ENCODE measurements at regions not wholly inside any gene's neighbourhood (a gene's known extent, or its start where the extent isn't known, plus 50 kb on each side); places are given as distances from the start of the nearest gene placed in this dataset.
"Not testable (repeated sequence)": the region's sequence is repeated elsewhere in the genome, so short reads cannot be mapped to it uniquely, and the experiment has no call there.

DNA sequence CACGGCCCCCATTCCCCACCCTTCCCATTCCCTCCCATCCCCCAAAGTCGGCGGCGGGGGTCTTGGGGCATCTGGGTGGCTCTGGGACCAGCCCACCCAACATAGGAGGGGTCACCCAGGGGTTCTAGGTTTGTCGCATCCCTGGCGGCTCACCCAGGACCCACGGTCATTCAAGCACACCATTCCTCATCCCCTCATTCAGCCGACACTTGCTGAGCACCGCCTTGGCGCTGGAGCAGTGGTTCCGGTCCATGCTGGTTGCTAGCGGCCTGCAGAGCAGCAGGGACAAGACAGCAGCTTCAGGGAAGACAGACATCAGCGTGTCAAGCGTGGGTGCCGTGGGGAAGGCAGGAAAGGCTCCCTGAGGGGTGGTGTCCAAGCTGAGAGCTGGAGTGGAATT, 50.5 kb upstream of the OTOS start:
- ATAC-seq (peak in 1 of 2 donors; percentile 42), DNase-seq (no peak)
- Histone ChIP-seq H3K4me3 (ENCODE audit: low read length) (no peak overlapping the region), H3K27ac (ENCODE audit: low read length) (no peak overlapping the region), H3K4me1 (ENCODE audit: control insufficient read depth, insufficient read depth, low read length) (no peaks in the 10 kb centered on the region), H3K27me3 (ENCODE audit: control insufficient read depth, insufficient read depth) (no peaks in the 10 kb centered on the region), H3K9me3 (ENCODE audit: control insufficient read depth, low read length) (no peaks in the 10 kb centered on the region)
- WGBS: 87% methylated on average over 15 of the region's 15 CpGs
- intact Hi-C loops (cut with DNase I): no loop called here

DNA sequence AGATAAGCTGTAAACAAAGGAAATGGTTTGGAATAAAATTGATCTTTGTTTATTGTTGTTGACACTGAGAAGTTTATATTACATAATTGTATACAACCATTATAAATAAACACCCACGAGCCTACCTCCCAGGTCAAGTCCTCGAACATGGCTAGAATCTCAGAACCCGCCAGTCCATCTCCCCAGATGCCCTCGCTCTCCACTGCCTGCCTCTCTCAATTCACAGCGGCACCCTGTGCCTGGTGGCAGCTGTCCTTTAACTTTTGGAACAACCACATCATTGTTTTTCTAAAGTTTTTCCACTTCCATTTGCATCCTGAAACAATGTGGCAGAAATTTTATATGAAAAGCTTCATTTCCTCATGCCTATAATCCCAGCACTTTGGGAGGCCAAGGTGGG, 52.2 kb upstream of the OTOS start:
- H3K27me3 ChIP-seq (ENCODE audit: control insufficient read depth, insufficient read depth): no peaks in the 10 kb centered on the region
- intact Hi-C loops (cut with DNase I): no loop called here
- no peaks in the 10 kb centered on the region for H3K9me3 ChIP-seq (ENCODE audit: control insufficient read depth, low read length)
- 77% methylated on average over 5 of the region's 5 CpGs for WGBS
- ATAC-seq (no peak), DNase-seq (no peak)
- no peak overlapping the region for H3K27ac ChIP-seq (ENCODE audit: low read length)
- H3K4me1 ChIP-seq (ENCODE audit: control insufficient read depth, insufficient read depth, low read length): no peaks in the 10 kb centered on the region
- no peak overlapping the region for H3K4me3 ChIP-seq (ENCODE audit: low read length)

DNA sequence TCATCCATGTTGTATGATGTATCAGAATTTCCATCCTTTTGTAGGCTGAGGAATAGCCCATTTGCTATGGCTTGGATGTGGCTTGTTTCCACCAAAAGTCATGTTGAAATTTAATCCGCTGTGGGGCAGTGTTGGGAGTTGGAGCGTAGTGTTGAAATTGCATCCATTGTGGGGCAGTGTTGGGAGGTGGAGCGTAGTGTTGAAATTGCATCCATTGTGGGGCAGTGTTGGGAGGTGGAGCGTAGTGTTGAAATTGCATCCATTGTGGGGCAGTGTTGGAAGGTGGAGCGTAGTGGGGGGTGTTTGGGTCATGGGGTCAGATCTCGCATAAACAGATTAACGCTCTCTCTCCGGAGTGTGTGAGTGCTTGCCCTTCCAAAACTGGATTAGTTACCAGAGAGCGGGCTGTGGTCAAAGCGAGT, 53.9 kb upstream of the OTOS start:
- 31% methylated on average over 10 of the region's 10 CpGs for WGBS
- not testable (repeated sequence) for ATAC-seq

DNA sequence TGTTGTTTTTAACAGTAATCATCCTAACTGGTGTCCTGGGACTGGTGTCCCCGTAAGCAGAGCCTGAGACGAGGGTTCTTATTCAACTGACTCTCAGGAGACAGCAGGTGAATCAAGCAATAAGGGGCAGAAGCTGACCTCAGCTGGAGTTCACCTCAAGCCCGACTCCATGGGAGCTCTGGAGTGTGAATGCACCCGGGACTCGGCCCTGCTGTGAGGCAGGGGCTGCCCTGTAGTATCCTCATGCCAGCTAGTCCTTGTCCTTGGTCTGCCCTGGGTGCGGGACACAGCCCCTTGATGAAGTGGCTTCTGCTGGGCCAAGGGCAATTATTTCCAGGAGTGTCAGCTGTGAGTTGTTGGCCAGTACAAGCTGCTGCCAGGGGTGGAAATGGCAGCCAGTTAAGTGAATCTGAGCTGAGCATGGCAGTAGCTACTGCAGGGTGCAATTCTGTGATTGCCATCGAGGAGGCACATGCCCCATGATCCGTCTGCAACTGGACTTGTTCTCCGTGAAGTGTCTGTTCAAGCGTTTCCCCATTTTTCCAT, 54.9 kb upstream of the OTOS start:
- intact Hi-C loops (cut with DNase I): no loop called here
- Histone ChIP-seq H3K4me1 (ENCODE audit: control insufficient read depth, insufficient read depth, low read length) (no peaks in the 10 kb centered on the region), H3K9me3 (ENCODE audit: control insufficient read depth, low read length) (no peaks in the 10 kb centered on the region), H3K4me3 (ENCODE audit: low read length) (no peak overlapping the region), H3K27me3 (ENCODE audit: control insufficient read depth, insufficient read depth) (no peaks in the 10 kb centered on the region), H3K27ac (ENCODE audit: low read length) (no peak overlapping the region)
- no peak for DNase-seq
- no peak for ATAC-seq
- 88% methylated on average over 10 of the region's 10 CpGs for WGBS

More for the DNA sequence above, 53.9 kb upstream of the OTOS start:
- H3K27ac ChIP-seq (ENCODE audit: low read length); intact Hi-C loops (cut with DNase I); H3K4me3 ChIP-seq (ENCODE audit: low read length); DNase-seq; H3K27me3 ChIP-seq (ENCODE audit: control insufficient read depth, insufficient read depth); H3K9me3 ChIP-seq (ENCODE audit: control insufficient read depth, low read length); H3K4me1 ChIP-seq (ENCODE audit: control insufficient read depth, insufficient read depth, low read length): not testable (repeated sequence)

DNA sequence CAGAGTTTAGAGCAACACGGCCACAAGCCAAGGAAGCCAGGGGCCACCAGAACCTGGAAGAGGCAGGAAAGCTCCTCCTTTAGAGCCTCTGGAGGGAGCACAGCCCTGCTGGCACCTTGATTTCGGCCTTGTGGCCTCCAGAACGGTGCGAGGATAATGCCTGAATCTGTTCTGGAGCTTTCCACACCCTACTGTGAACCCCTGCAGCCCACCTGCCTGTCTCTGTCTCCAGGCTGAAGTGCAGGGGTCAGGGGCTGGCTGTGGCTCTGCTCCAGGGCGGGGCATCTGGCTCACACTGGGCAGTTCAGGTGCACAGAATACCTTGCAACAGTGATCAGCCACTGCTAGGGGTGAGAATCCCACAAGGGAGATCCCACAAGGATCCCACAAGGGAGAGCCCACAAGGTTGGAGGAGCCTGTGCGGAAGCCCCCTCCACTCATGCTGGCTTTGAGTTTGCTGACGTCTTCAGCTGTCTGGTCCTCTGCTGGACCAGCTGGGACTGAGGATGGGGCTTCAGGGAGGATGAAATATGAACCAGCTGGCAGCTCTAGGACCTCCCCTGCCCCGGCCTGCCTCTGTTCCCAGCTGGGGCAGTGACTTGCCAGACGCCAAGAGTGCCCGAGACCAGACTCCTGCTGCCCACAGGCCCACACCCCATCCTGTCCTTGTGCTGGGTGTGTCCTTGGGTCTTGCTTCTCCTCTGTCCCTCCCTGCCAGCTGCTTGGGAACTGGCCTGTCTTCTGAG, 56.4 kb upstream of the OTOS start:
- no peak for ATAC-seq
- Histone ChIP-seq H3K27ac (ENCODE audit: low read length) (no peak overlapping the region), H3K4me1 (ENCODE audit: control insufficient read depth, insufficient read depth, low read length) (no peaks in the 10 kb centered on the region), H3K9me3 (ENCODE audit: control insufficient read depth, low read length) (no peaks in the 10 kb centered on the region), H3K4me3 (ENCODE audit: low read length) (no peak overlapping the region), H3K27me3 (ENCODE audit: control insufficient read depth, insufficient read depth) (no peaks in the 10 kb centered on the region)
- DNase-seq: no peak
- 91% methylated on average over 10 of the region's 10 CpGs for WGBS
- intact Hi-C loops (cut with DNase I): no loop called here

DNA sequence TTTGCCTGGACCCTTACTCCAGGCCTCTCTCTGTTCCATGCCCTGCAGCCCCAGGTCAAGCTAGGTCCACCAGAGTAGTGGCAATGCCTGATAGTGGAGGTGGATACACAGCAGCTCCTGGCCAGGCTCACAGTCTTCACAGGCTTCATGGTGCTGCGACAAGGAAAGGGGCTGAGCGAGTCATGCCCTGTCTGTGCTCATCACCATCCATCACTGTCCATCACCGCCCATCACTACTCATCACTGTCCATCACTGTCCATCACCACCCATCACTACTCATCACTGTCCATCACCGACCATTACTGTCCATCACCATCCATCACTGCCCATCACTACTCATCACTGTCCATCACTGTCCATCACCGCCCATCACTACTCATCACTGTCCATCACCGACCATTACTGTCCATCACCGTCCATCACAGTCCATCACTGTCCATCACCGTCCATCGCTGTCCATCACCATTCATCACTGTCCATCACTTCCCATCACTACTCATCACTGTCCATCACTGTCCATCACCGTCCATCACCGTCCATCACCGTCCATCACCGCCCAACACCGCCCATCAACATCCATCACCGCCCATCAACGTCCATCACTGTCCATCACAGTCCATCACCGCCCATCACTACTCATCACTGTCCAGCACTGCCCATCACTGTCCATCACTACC, 57.1 kb upstream of the OTOS start:
- 95% methylated on average over 17 of the region's 17 CpGs for WGBS
- no peak for DNase-seq
- H3K4me3 ChIP-seq (ENCODE audit: low read length): no peak overlapping the region
- no peak overlapping the region for H3K27ac ChIP-seq (ENCODE audit: low read length)
- ATAC-seq: no peak
- H3K4me1 ChIP-seq (ENCODE audit: control insufficient read depth, insufficient read depth, low read length): no peaks in the 10 kb centered on the region
- no peaks in the 10 kb centered on the region for H3K9me3 ChIP-seq (ENCODE audit: control insufficient read depth, low read length)
- no peaks in the 10 kb centered on the region for H3K27me3 ChIP-seq (ENCODE audit: control insufficient read depth, insufficient read depth)
- intact Hi-C loops (cut with DNase I): no loop called here

DNA sequence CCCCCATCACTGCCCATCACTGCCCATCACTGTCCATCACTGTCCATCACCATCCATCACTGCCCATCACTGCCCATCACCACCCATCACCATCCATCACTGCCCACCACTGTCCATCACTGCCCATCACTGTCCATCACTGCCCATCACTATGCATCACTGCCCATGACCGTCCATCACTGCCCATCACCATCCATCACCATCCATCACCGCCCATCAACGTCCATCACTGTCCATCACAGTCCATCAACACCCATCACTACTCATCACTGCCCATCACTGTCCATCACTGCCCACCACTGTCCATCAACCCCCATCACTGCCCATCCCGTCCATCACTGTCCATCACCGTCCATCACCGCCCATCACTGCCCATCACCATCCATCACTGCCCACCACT, 57.8 kb upstream of the OTOS start:
- Histone ChIP-seq H3K9me3 (ENCODE audit: control insufficient read depth, low read length) (no peaks in the 10 kb centered on the region), H3K4me1 (ENCODE audit: control insufficient read depth, insufficient read depth, low read length) (no peaks in the 10 kb centered on the region), H3K4me3 (ENCODE audit: low read length) (no peak overlapping the region), H3K27ac (ENCODE audit: low read length) (no peak overlapping the region), H3K27me3 (ENCODE audit: control insufficient read depth, insufficient read depth) (no peaks in the 10 kb centered on the region)
- DNase-seq (no peak), ATAC-seq (no peak)
- intact Hi-C loops (cut with DNase I): no loop called here
- 98% methylated on average over 6 of the region's 6 CpGs for WGBS

DNA sequence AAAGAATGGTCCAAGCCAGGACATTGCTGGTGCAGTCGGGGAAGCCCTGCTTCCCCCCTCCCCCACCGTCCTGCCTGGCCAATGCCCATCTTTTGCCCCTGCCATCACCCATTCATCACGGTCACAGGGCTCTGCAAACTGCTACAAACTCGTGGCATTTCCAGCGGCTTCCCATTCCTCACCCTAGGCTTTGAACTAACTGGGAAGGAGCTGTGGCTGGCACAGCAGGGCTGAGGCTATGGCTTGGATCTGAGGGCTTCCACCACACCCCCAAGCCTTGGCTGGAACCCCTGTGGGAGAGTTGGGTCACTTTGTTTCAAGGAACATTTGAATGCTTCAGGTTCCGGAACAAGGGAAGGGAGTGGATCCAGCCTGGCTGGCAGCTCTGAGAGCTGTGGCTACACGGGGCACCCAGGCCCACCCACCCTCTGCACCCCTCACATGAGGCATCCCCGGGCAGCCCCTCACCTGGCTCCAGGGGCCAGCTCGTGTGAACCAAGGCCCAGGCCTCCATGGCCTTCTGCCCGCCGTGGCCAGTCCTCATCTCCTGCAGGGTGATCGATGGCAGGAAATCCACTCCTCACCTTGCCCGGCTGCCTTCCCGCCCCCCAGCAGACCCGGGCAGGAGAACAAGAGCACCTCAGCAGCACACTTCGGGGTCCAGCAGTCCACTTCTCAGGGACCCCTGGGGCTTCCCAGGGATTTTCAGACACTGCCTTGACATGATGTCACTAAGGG, 58.8 kb upstream of the OTOS start:
- no peak for ATAC-seq
- WGBS: 84% methylated on average over 16 of the region's 16 CpGs
- intact Hi-C loops (cut with DNase I): no loop called here
- Histone ChIP-seq H3K27ac (ENCODE audit: low read length) (no peak overlapping the region), H3K9me3 (ENCODE audit: control insufficient read depth, low read length) (no peaks in the 10 kb centered on the region), H3K4me1 (ENCODE audit: control insufficient read depth, insufficient read depth, low read length) (no peaks in the 10 kb centered on the region), H3K27me3 (ENCODE audit: control insufficient read depth, insufficient read depth) (no peaks in the 10 kb centered on the region), H3K4me3 (ENCODE audit: low read length) (no peak overlapping the region)
- DNase-seq: no peak

DNA sequence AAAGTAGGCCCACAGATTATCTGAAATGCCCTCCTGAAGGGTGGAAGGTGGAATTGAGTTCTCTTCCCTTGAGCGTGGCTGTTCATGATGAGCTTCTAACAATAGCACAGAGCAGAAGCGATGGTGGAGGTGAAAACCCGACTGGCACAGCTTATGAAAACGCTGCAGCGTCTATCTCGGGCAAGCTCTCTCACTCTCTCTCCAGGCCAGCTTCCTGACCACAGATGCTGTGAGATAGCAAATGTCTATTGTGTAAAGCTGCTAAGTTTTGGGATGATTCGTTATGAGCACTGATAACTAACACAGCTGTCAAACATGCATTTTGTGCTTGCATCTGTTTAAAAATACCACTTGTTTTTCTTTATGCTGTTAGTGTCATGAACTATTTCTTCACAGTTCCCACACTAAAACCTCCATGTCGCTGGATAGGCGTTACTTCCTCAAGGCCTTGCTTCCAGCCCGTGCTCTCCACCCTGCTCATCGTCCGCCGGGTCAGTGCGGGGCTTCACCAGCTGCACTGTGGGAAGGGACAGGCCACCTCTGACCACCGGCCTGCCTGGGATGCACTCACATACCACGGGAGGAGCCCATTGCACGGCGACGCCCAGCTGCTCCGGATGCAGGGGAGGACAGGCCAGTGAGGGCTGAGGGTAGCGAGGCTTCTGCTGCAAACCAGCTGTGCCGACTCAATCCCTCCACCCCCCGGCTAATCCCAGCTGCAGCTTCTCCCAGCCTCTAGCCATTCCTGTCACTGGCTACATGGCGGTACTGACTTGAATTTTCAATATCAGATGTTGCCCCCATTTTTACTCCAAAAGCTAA, 60.0 kb upstream of the OTOS start:
- no peaks in the 10 kb centered on the region for H3K9me3 ChIP-seq (ENCODE audit: control insufficient read depth, low read length)
- H3K4me1 ChIP-seq (ENCODE audit: control insufficient read depth, insufficient read depth, low read length): no peaks in the 10 kb centered on the region
- intact Hi-C loops (cut with DNase I): no loop called here
- 40% methylated on average over 24 of the region's 24 CpGs for WGBS
- H3K4me3 ChIP-seq (ENCODE audit: low read length): no peak overlapping the region
- DNase-seq (no peak), ATAC-seq (no peak)
- H3K27me3 ChIP-seq (ENCODE audit: control insufficient read depth, insufficient read depth): no peaks in the 10 kb centered on the region
- H3K27ac ChIP-seq (ENCODE audit: low read length): no peak overlapping the region

DNA sequence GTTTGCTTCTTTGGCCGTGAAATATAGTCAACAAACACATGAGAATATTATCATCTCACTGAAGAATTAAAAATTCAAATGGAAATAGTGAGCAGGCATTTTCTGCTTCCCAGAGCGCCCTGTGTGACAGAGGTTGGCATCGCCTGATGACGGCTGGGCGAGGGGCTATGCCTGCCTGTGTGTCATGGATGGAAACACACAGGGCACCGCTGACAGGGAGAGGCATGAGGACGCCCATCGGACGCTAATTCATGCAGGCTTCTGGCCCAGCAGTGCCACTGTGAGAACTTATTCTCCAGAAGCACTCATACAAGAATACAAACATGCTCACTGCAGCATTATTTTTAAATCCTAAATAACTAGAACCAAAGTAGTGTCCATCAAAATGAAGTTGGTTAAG, 61.4 kb upstream of the OTOS start:
- no peak for DNase-seq
- no peaks in the 10 kb centered on the region for H3K4me1 ChIP-seq (ENCODE audit: control insufficient read depth, insufficient read depth, low read length)
- no peak for ATAC-seq
- no peak overlapping the region for H3K27ac ChIP-seq (ENCODE audit: low read length)
- H3K4me3 ChIP-seq (ENCODE audit: low read length): no peak overlapping the region
- intact Hi-C loops (cut with DNase I): no loop called here
- H3K27me3 ChIP-seq (ENCODE audit: control insufficient read depth, insufficient read depth): no peaks in the 10 kb centered on the region
- H3K9me3 ChIP-seq (ENCODE audit: control insufficient read depth, low read length): no peaks in the 10 kb centered on the region
- WGBS: 87% methylated on average over 9 of the region's 9 CpGs

Data from right cardiac atrium (tissue), 5 donors.